Vagina (tissue), 2 donors: ENCODE measurements at regions not wholly inside any gene's neighbourhood (a gene's known extent, or its start where the extent isn't known, plus 50 kb on each side); places are given as distances from the start of the nearest gene placed in this dataset.

Experiments
- CTCF ChIP-seq, 3 experiments: fragments of 450-650 bp in 2 of 3; fragments of 200-600 bp in 1 of 3; sonication (generic) in 1 of 3; IDR thresholded peaks; one replicate each; pipeline ENCODE4 v1.5.1; 2017 to 2019; ENCODE audit warnings: antibody characterized with exemption in 3 of 3, mild to moderate bottlenecking in 2 of 3, moderate library complexity in 2 of 3
- POLR2A ChIP-seq, 2 donors: fragments of 450-650 bp; IDR thresholded peaks; one replicate each; pipeline ENCODE4 v1.6.1; 2017; ENCODE audit warnings: antibody characterized with exemption in 2 of 2, mild to moderate bottlenecking in 2 of 2, moderate library complexity in 2 of 2

DNA sequence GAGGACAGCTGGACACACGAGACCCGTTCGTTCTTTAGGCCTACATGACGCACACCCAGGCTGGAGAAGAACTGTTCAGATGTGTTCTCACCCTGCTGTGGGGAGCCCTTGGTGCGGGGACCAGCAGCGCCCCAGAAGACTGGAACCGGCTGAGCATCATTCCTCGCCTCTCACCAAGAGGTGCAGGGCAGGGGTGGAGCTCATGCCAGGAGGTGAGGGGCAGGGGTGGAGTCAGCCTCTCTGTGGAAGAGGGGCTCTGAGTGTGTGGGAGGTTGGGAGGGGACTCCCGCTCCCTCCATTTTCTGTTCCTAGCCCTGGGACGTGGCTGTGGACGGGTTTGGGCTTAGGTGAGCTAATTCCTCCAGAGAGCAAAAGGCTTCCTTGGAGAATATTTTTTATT lies 66.0 kb upstream of the SHH start:
- no peak for TF ChIP-seq CTCF (IDR thresholded peaks at IDR 0.05)
- TF ChIP-seq POLR2A (IDR thresholded peaks at IDR 0.05): no peak
